ENCODE measurements at regions not wholly inside any gene's neighbourhood (a gene's known extent, or its start where the extent isn't known, plus 50 kb on each side); places are given as distances from the start of the nearest gene placed in this dataset.

DNA sequence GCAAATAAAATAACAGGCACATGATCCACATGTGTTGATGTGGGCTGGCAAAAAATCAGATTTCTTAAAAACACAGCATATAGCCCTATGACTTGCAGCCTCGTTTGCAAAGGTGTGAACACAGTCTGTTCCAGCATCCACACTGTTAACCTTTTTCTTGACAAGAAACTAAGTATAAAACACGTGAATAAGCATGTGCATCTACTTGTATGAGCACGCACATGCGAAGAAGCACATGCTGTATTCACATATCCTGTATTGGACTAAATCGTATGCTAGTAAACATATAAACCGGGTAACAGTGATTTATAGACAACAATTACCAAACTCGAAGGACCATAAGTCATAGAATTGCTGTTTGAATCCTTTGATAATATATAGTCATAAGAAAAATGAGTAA lies 218.7 kb downstream of the HDGFL1 start:
- TF ChIP-seq, protein P1, sequence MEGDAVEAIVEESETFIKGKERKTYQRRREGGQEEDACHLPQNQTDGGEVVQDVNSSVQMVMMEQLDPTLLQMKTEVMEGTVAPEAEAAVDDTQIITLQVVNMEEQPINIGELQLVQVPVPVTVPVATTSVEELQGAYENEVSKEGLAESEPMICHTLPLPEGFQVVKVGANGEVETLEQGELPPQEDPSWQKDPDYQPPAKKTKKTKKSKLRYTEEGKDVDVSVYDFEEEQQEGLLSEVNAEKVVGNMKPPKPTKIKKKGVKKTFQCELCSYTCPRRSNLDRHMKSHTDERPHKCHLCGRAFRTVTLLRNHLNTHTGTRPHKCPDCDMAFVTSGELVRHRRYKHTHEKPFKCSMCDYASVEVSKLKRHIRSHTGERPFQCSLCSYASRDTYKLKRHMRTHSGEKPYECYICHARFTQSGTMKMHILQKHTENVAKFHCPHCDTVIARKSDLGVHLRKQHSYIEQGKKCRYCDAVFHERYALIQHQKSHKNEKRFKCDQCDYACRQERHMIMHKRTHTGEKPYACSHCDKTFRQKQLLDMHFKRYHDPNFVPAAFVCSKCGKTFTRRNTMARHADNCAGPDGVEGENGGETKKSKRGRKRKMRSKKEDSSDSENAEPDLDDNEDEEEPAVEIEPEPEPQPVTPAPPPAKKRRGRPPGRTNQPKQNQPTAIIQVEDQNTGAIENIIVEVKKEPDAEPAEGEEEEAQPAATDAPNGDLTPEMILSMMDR (IDR thresholded peaks at IDR 0.05), result no peak
- no peak for TF ChIP-seq POLR2A (IDR thresholded peaks at IDR 0.05)
